T-cell (primary cell): ENCODE measurements at regions not wholly inside any gene's neighbourhood (a gene's known extent, or its start where the extent isn't known, plus 50 kb on each side); places are given as distances from the start of the nearest gene placed in this dataset.

Experiments used
- ATAC-seq, 4 experiments: fragments of 200-7000 bp in 3 of 4; fragments of 150-1000 bp in 1 of 4; cut with Tn5 transposase; replicated peaks in 1 of 4; 1 replicate in 3 of 4; 2 replicates in 1 of 4; pipeline ENCODE4 v1.10.0; 2021; ENCODE audit warnings: moderate library complexity in 3 of 4, mild to moderate bottlenecking in 2 of 4, moderate number of reproducible peaks in 1 of 4
- CTCF ChIA-PET, 2 donors: fragments of 300-600 bp; sonication (Branson Sonifier 250); formaldehyde crosslinking; loops; one replicate each; lab custom pipeline; 2022; ENCODE audit warnings: antibody characterized with exemption in 2 of 2; lab: Charles Lee
- POLR2A ChIA-PET, 2 donors: fragments of 300-600 bp; sonication (Branson Sonifier 250); formaldehyde crosslinking; loops; one replicate each; lab custom pipeline; 2022; ENCODE audit warnings: antibody characterized with exemption in 2 of 2; lab: Charles Lee
- DNase-seq, 35 experiments: peaks; one replicate each; pipeline versions ENCODE4 v3.0.0 to v3.0.0-alpha.2; 2013 to 2023
- H3K27ac ChIP-seq: one replicate; pipeline ENCODE4 v1.5.1; 2013; ENCODE audit warnings: low read length
- H3K27me3 ChIP-seq, 2 experiments: replicated peaks in 1 of 2; 1 replicate in 1 of 2; 2 replicates in 1 of 2; pipeline versions ENCODE4 v1.6.1 to v1.7.0; 2013; ENCODE audit warnings: low read length in 1 of 2, mixed read lengths in 1 of 2; ENCODE audit not compliant: control insufficient read depth in 2 of 2, insufficient read depth in 2 of 2; ENCODE audit errors: extremely low read depth in 1 of 2
- H3K36me3 ChIP-seq, 2 donors: 1 replicate in 1 of 2; 2 replicates in 1 of 2; pipeline versions ENCODE4 v1.6.1 to v1.7.0; 2013; ENCODE audit warnings: low read length in 1 of 2; ENCODE audit not compliant: control insufficient read depth in 2 of 2, insufficient read depth in 1 of 2; ENCODE audit errors: extremely low read depth in 1 of 2
- H3K4me1 ChIP-seq, 2 experiments: 1 replicate in 1 of 2; 2 replicates in 1 of 2; pipeline versions ENCODE4 v1.6.1 to v1.7.0; 2013; ENCODE audit warnings: low read length in 2 of 2, mixed read lengths in 1 of 2; ENCODE audit not compliant: insufficient read depth in 2 of 2, control insufficient read depth in 1 of 2; ENCODE audit errors: extremely low read depth in 1 of 2
- H3K4me3 ChIP-seq, 2 donors: 1 replicate in 1 of 2; 2 replicates in 1 of 2; pipeline versions ENCODE4 v1.5.1 to v1.7.0; 2013; ENCODE audit warnings: mild to moderate bottlenecking in 2 of 2, low read length in 1 of 2, moderate library complexity in 1 of 2; ENCODE audit not compliant: control insufficient read depth in 1 of 2; ENCODE audit errors: extremely low read depth in 1 of 2
- H3K9me3 ChIP-seq: 2 replicates; pipeline ENCODE4 v1.7.0; 2013
- H3K27ac Mint-ChIP-seq, 2 donors: one replicate each; pipeline ENCODE4 v1.8.0; 2020 to 2021; ENCODE audit warnings: mild to moderate bottlenecking in 2 of 2, mixed read lengths in 2 of 2
- H3K27me3 Mint-ChIP-seq, 2 donors: one replicate each; pipeline ENCODE4 v1.8.0; 2021 to 2022; ENCODE audit warnings: mixed read lengths in 2 of 2
- H3K36me3 Mint-ChIP-seq: one replicate; pipeline ENCODE4 v1.8.0; 2021; ENCODE audit warnings: mixed read lengths
- H3K4me1 Mint-ChIP-seq, 3 donors: one replicate each; pipeline ENCODE4 v1.8.0; 2020 to 2022; ENCODE audit warnings: mixed read lengths in 3 of 3, mild to moderate bottlenecking in 1 of 3
- H3K4me3 Mint-ChIP-seq, 3 donors: one replicate each; pipeline ENCODE4 v1.8.0; 2020 to 2022; ENCODE audit warnings: mild to moderate bottlenecking in 3 of 3, mixed read lengths in 3 of 3, moderate library complexity in 3 of 3
- H3K9me3 Mint-ChIP-seq, 3 donors: one replicate each; pipeline ENCODE4 v1.8.0; 2020 to 2022; ENCODE audit warnings: mixed read lengths in 3 of 3
- WGBS: methylation state at CpG from one replicate; pipeline ENCODE4 v1.1.5; 2013; ENCODE audit warnings: missing lambda C conversion rate; ENCODE audit not compliant: insufficient coverage; 5-methylcytosine and 5-hydroxymethylcytosine counted together

DNA sequence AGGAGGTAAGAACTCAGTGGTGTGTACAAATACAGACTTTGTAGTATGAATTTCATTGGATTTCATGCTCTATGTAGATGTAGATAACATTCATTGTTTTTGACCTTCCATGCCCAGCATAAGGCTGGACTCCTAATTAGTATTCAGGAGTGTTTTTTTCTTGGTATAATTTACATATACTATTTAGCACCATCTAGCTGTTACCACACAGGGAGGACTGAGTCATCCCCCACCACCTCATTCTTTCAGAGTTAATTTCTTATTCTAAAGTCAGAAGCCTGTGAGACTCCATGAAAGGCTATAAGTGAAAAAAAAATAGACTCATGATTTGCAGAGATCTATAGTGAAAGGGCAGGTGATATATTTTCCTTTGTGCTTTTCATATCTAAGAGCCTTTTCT is 555.0 kb downstream of the PRR16 start:
- no peaks in the 10 kb centered on the region for H3K4me1 Mint-ChIP-seq
- H3K9me3 Mint-ChIP-seq: peaks cover 3 to 15% (median 6%) of the 10 kb centered on the region in 3 donors
- no peaks in the 10 kb centered on the region for H3K27me3 Mint-ChIP-seq
- CTCF ChIA-PET: no interaction called here
- Histone ChIP-seq H3K9me3 (no peaks in the 10 kb centered on the region), H3K4me1 (no peaks in the 10 kb centered on the region), H3K27ac (no peak overlapping the region), H3K4me3 (no peak overlapping the region), H3K27me3 (no peaks in the 10 kb centered on the region), H3K36me3 (no peaks in the 10 kb centered on the region)
- POLR2A ChIA-PET: no interaction called here
- no peaks in the 10 kb centered on the region for H3K36me3 Mint-ChIP-seq
- ATAC-seq (no peak), DNase-seq (no peak)
- no peak overlapping the region for H3K4me3 Mint-ChIP-seq
- no peak overlapping the region for H3K27ac Mint-ChIP-seq

GRCh38 chr5:121019734-121020133 is 555.6 kb downstream of the PRR16 start:
- no peaks in the 10 kb centered on the region for H3K36me3 Mint-ChIP-seq
- peaks cover 3 to 15% (median 5%) of the 10 kb centered on the region in 3 donors for H3K9me3 Mint-ChIP-seq
- CTCF ChIA-PET: no interaction called here
- Histone ChIP-seq H3K4me3 (no peak overlapping the region), H3K9me3 (no peaks in the 10 kb centered on the region), H3K4me1 (no peaks in the 10 kb centered on the region), H3K27ac (no peak overlapping the region), H3K36me3 (no peaks in the 10 kb centered on the region), H3K27me3 (no peaks in the 10 kb centered on the region)
- no peaks in the 10 kb centered on the region for H3K4me1 Mint-ChIP-seq
- POLR2A ChIA-PET: no interaction called here
- H3K27me3 Mint-ChIP-seq: no peaks in the 10 kb centered on the region
- H3K4me3 Mint-ChIP-seq: no peak overlapping the region
- H3K27ac Mint-ChIP-seq: no peak overlapping the region
- DNase-seq (no peak), ATAC-seq (no peak)
- no CpG with 5 or more reads among the region's 2 CpGs for WGBS

DNA sequence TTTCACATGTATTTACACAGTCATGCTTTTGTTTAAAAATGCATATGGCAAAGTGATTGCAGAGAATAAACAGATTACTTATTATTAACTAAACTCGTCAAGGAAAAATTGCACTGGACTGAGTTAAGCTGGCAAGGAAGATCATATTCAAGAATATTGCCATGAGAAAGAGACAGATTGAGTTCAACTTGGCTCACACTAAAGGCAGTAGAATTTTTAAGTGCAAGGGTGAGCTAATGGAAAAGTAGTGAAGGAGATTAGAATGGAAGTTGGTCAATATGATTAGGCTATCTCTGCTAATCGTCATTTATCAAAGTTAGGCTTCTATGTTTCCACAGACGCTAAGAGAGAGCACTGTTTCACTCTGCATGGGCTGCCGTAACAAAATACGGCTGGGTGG is 557.6 kb downstream of the PRR16 start:
- Mint-ChIP-seq H3K4me1 (no peaks in the 10 kb centered on the region), H3K27me3 (no peaks in the 10 kb centered on the region), H3K27ac (no peak overlapping the region), H3K4me3 (no peak overlapping the region), H3K9me3 (peaks cover 3 to 15% (median 4%) of the 10 kb centered on the region in 3 donors), H3K36me3 (no peaks in the 10 kb centered on the region)
- H3K4me1 ChIP-seq: no peaks in the 10 kb centered on the region
- H3K4me3 ChIP-seq: no peak overlapping the region
- ChIA-PET CTCF (no interaction called here), POLR2A (no interaction called here)
- no peaks in the 10 kb centered on the region for H3K9me3 ChIP-seq
- H3K27ac ChIP-seq: no peak overlapping the region
- no peaks in the 10 kb centered on the region for H3K27me3 ChIP-seq
- no peak for DNase-seq
- ATAC-seq: no peak
- WGBS: 78% methylated on average over 2 of the region's 5 CpGs
- no peaks in the 10 kb centered on the region for H3K36me3 ChIP-seq

GRCh38 chr5:121024416-121025311 is 560.6 kb downstream of the PRR16 start:
- no peaks in the 10 kb centered on the region for H3K9me3 ChIP-seq
- no peaks in the 10 kb centered on the region for H3K36me3 Mint-ChIP-seq
- H3K4me3 ChIP-seq: no peak overlapping the region
- no peaks in the 10 kb centered on the region for H3K27me3 ChIP-seq
- ChIA-PET CTCF (no interaction called here), POLR2A (no interaction called here)
- H3K9me3 Mint-ChIP-seq: peaks cover 3 to 17% (median 4%) of the 10 kb centered on the region in 3 donors
- no peaks in the 10 kb centered on the region for H3K36me3 ChIP-seq
- no peak overlapping the region for H3K4me3 Mint-ChIP-seq
- H3K27ac ChIP-seq: no peak overlapping the region
- H3K4me1 ChIP-seq: no peaks in the 10 kb centered on the region
- no peak overlapping the region for H3K27ac Mint-ChIP-seq
- no peaks in the 10 kb centered on the region for H3K4me1 Mint-ChIP-seq
- no peak for ATAC-seq
- H3K27me3 Mint-ChIP-seq: no peaks in the 10 kb centered on the region
- no peak for DNase-seq
- WGBS: no CpG with 5 or more reads among the region's 5 CpGs

- Histone ChIP-seq H3K36me3 (no peaks in the 10 kb centered on the region), H3K27ac (no peak overlapping the region), H3K27me3 (no peaks in the 10 kb centered on the region), H3K4me1 (no peaks in the 10 kb centered on the region), H3K4me3 (no peak overlapping the region), H3K9me3 (no peaks in the 10 kb centered on the region)
- POLR2A ChIA-PET: no interaction called here
- CTCF ChIA-PET: no interaction called here
- DNase-seq: no peak
- Mint-ChIP-seq H3K27me3 (no peaks in the 10 kb centered on the region), H3K27ac (no peak overlapping the region), H3K4me1 (no peaks in the 10 kb centered on the region), H3K9me3 (peaks cover 3 to 16% (median 4%) of the 10 kb centered on the region in 3 donors), H3K4me3 (no peak overlapping the region), H3K36me3 (no peaks in the 10 kb centered on the region)
- WGBS: 60% methylated on average over 1 of the region's 2 CpGs
- no peak for ATAC-seq
Measured at GRCh38 chr5:121025671-121026070, 561.6 kb downstream of the PRR16 start.

- no peaks in the 10 kb centered on the region for H3K36me3 ChIP-seq
- H3K9me3 Mint-ChIP-seq: peaks cover 0 to 9% (median 5%) of the 10 kb centered on the region in 3 donors
- H3K4me1 ChIP-seq: no peaks in the 10 kb centered on the region
- no peaks in the 10 kb centered on the region for H3K27me3 ChIP-seq
- ChIA-PET CTCF (no interaction called here), POLR2A (no interaction called here)
- DNase-seq (no peak), ATAC-seq (no peak)
- H3K27ac Mint-ChIP-seq: no peak overlapping the region
- H3K36me3 Mint-ChIP-seq: no peaks in the 10 kb centered on the region
- H3K27ac ChIP-seq: no peak overlapping the region
- no peak overlapping the region for H3K4me3 Mint-ChIP-seq
- H3K4me3 ChIP-seq: no peak overlapping the region
- WGBS: 71% methylated on average over 1 of the region's 3 CpGs
- no peaks in the 10 kb centered on the region for H3K27me3 Mint-ChIP-seq
- no peaks in the 10 kb centered on the region for H3K9me3 ChIP-seq
- no peaks in the 10 kb centered on the region for H3K4me1 Mint-ChIP-seq
Measured at GRCh38 chr5:121027636-121028035, 563.5 kb downstream of the PRR16 start.
